IMR-90 (cell line): ENCODE measurements at regions not wholly inside any gene's neighbourhood (a gene's known extent, or its start where the extent isn't known, plus 50 kb on each side); places are given as distances from the start of the nearest gene placed in this dataset.

ENCODE experiments used
- ATAC-seq: fragments of 200-7000 bp; cut with Tn5 transposase; 2 replicates; pipeline ENCODE4 v1.9.1; 2020; ENCODE audit warnings: low read depth, mild to moderate bottlenecking, moderate library complexity
- BruUV-seq: library from RNA; stranded (reverse); fragments of 400-500 nt; replicated peaks from 2 replicates; lab custom pipeline; 2021; lab: Mats Ljungman, UMichigan
- CTCF ChIA-PET: fragments of 300-600 bp; formaldehyde crosslinking; extraction: SDS; loops from one replicate; lab custom pipeline; 2021; ENCODE audit warnings: antibody characterized with exemption; lab: Yijun Ruan, JAX
- POLR2A ChIA-PET: fragments of 300-600 bp; sonication (Branson Sonifier 250); formaldehyde crosslinking; loops from one replicate; lab custom pipeline; 2022; ENCODE audit warnings: antibody characterized with exemption; ENCODE audit not compliant: unreplicated experiment; lab: Charles Lee
- DNase-seq: peaks from one replicate; pipeline ENCODE4 v3.0.0; 2013
- H2AFZ ChIP-seq: replicated peaks from 2 replicates; pipeline ENCODE3; 2013; ENCODE audit warnings: low read length, mild to moderate bottlenecking; ENCODE audit not compliant: poor library complexity
- H2AK5ac ChIP-seq: 2 replicates; pipeline ENCODE4 v1.6.1; 2013; ENCODE audit warnings: low read depth, low read length, inconsistent platforms
- H2AK9ac ChIP-seq: replicated peaks from 2 replicates; pipeline ENCODE3; 2013; ENCODE audit warnings: mild to moderate bottlenecking, low read depth, low read length, moderate library complexity; ENCODE audit not compliant: poor library complexity
- H2BK120ac ChIP-seq: 2 replicates; pipeline ENCODE4 v1.6.1; 2013; ENCODE audit warnings: low read depth, low read length, inconsistent platforms
- H2BK15ac ChIP-seq: 3 replicates; pipeline ENCODE4 v1.6.1; 2013; ENCODE audit warnings: low read depth, low read length, inconsistent platforms
- H2BK20ac ChIP-seq: 2 replicates; pipeline ENCODE4 v1.6.1; 2013; ENCODE audit warnings: low read depth, mild to moderate bottlenecking, inconsistent platforms, low read length, moderate library complexity
- H2BK5ac ChIP-seq: 2 replicates; pipeline ENCODE4 v1.6.1; 2013; ENCODE audit warnings: mild to moderate bottlenecking, low read depth, low read length, inconsistent platforms; ENCODE audit not compliant: poor library complexity, severe bottlenecking
- H3K14ac ChIP-seq: replicated peaks from 2 replicates; pipeline ENCODE4 v1.6.1; 2013; ENCODE audit warnings: low read depth, low read length, inconsistent platforms
- H3K18ac ChIP-seq: 2 replicates; pipeline ENCODE4 v1.6.1; 2013; ENCODE audit warnings: low read depth, low read length, control low read depth
- H3K23ac ChIP-seq: 2 replicates; pipeline ENCODE4 v1.6.1; 2013; ENCODE audit warnings: low read depth, low read length, inconsistent platforms
- H3K27ac ChIP-seq: 2 replicates; pipeline ENCODE4 v1.5.1; 2013; ENCODE audit warnings: mild to moderate bottlenecking, control low read depth, low read length; ENCODE audit not compliant: insufficient read depth
- H3K27me3 ChIP-seq: 2 replicates; pipeline ENCODE4 v1.6.1; 2013; ENCODE audit warnings: low read length; ENCODE audit not compliant: control insufficient read depth, insufficient read depth
- H3K36me3 ChIP-seq: 2 replicates; pipeline ENCODE4 v1.6.1; 2013; ENCODE audit warnings: low read length, mixed read lengths; ENCODE audit not compliant: control insufficient read depth, insufficient read depth
- H3K4ac ChIP-seq: 2 replicates; pipeline ENCODE4 v1.6.1; 2013; ENCODE audit warnings: low read depth, low read length, inconsistent platforms
- H3K4me1 ChIP-seq: 2 replicates; pipeline ENCODE4 v1.6.1; 2013; ENCODE audit warnings: low read length, mixed read lengths; ENCODE audit not compliant: control insufficient read depth, insufficient read depth
- H3K4me2 ChIP-seq: 2 replicates; pipeline ENCODE4 v1.6.1; 2013; ENCODE audit warnings: low read depth, mild to moderate bottlenecking, control low read depth, low read length, moderate library complexity
- H3K4me3 ChIP-seq: 2 replicates; pipeline ENCODE4 v1.5.1; 2013; ENCODE audit warnings: low read depth, mild to moderate bottlenecking, control low read depth, low read length, moderate library complexity; ENCODE audit not compliant: insufficient read depth
- H3K56ac ChIP-seq: 2 replicates; pipeline ENCODE4 v1.6.1; 2013; ENCODE audit warnings: low read length, inconsistent platforms; ENCODE audit not compliant: insufficient read depth; ENCODE audit errors: extremely low read depth
- H3K79me1 ChIP-seq, 2 experiments: 2 replicates each; pipeline ENCODE4 v1.6.1; 2013; ENCODE audit warnings: low read length in 2 of 2, inconsistent platforms in 1 of 2, low read depth in 1 of 2
- H3K9ac ChIP-seq: 2 replicates; pipeline ENCODE4 v1.6.1; 2013; ENCODE audit warnings: low read depth, low read length, control low read depth
- H3K9me1 ChIP-seq: 2 replicates; pipeline ENCODE4 v1.6.1; 2013; ENCODE audit warnings: low read length, inconsistent platforms; ENCODE audit not compliant: insufficient read depth
- H3K9me3 ChIP-seq: 2 replicates; pipeline ENCODE4 v1.6.1; 2013; ENCODE audit warnings: low read length; ENCODE audit not compliant: control insufficient read depth, insufficient read depth
- H4K20me1 ChIP-seq: 2 replicates; pipeline ENCODE4 v1.6.1; 2013; ENCODE audit warnings: low read length, inconsistent platforms; ENCODE audit not compliant: insufficient read depth
- H4K5ac ChIP-seq: 2 replicates; pipeline ENCODE4 v1.6.1; 2013; ENCODE audit warnings: mild to moderate bottlenecking, low read depth, low read length, control low read depth
- H4K8ac ChIP-seq, 2 experiments: 2 replicates each; pipeline ENCODE4 v1.6.1; 2013; ENCODE audit warnings: low read depth in 2 of 2, low read length in 2 of 2, control low read depth in 1 of 2, inconsistent platforms in 1 of 2
- H4K91ac ChIP-seq: 2 replicates; pipeline ENCODE4 v1.6.1; 2013; ENCODE audit warnings: low read depth, low read length, inconsistent platforms; ENCODE audit not compliant: insufficient read depth
- BHLHE40 ChIP-seq: fragments of 150-350 bp; IDR thresholded peaks from 2 replicates; pipeline ENCODE4 v1.6.1; 2016; ENCODE audit warnings: mild to moderate bottlenecking, low read depth, low read length
- CEBPB ChIP-seq: IDR thresholded peaks from 2 replicates; pipeline ENCODE4 v1.6.1; 2012; ENCODE audit warnings: low read depth, low read length, improper control_type of control experiment
- CHD1 ChIP-seq: IDR thresholded peaks from 2 replicates; pipeline ENCODE4 v1.6.1; 2012; ENCODE audit warnings: low read depth, low read length, improper control_type of control experiment
- FOS ChIP-seq: fragments of 150-350 bp; IDR thresholded peaks from 2 replicates; pipeline ENCODE4 v1.6.1; 2016; ENCODE audit warnings: low read depth, low read length
- MAFK ChIP-seq: IDR thresholded peaks from 2 replicates; pipeline ENCODE4 v1.6.1; 2012; ENCODE audit warnings: low read depth, low read length, improper control_type of control experiment
- MAZ ChIP-seq: IDR thresholded peaks from 2 replicates; pipeline ENCODE4 v1.6.1; 2012; ENCODE audit warnings: low read depth, mild to moderate bottlenecking, low read length, improper control_type of control experiment, moderate library complexity, borderline replicate concordance
- MXI1 ChIP-seq: IDR thresholded peaks from 2 replicates; pipeline ENCODE4 v1.6.1; 2012; ENCODE audit warnings: low read depth, mild to moderate bottlenecking, low read length, moderate library complexity, borderline replicate concordance
- NFE2L2 ChIP-seq: fragments of 150-350 bp; IDR thresholded peaks from 2 replicates; pipeline ENCODE4 v1.6.1; 2016; ENCODE audit warnings: low read depth, mild to moderate bottlenecking, low read length
- POLR2A ChIP-seq: IDR thresholded peaks from 2 replicates; pipeline ENCODE4 v1.6.1; 2012; ENCODE audit warnings: mild to moderate bottlenecking, low read depth, low read length
- RAD21 ChIP-seq: IDR thresholded peaks from 2 replicates; pipeline ENCODE4 v1.6.1; 2012; ENCODE audit warnings: low read length, improper control_type of control experiment
- RFX5 ChIP-seq: IDR thresholded peaks from 2 replicates; pipeline ENCODE4 v1.8.0; 2012; ENCODE audit warnings: low read depth, mild to moderate bottlenecking, low read length, moderate library complexity
- SMC3 ChIP-seq: fragments of 150-350 bp; IDR thresholded peaks from 2 replicates; pipeline ENCODE4 v1.6.1; 2016; ENCODE audit warnings: low read depth, mild to moderate bottlenecking, antibody characterized with exemption, low read length, moderate library complexity
- WGBS, 2 experiments: methylation state at CpG; one replicate each; pipeline versions ENCODE4 v1.1.5 to v1.1.7; 2013; ENCODE audit warnings: missing lambda C conversion rate in 2 of 2; ENCODE audit not compliant: insufficient read length in 1 of 2; ENCODE audit errors: extremely low coverage in 2 of 2; 5-methylcytosine and 5-hydroxymethylcytosine counted together
- dilution Hi-C: fragments of 300-500 bp; cut with HindIII; formaldehyde crosslinking; loops from one replicate; pipeline ENCODE4 v1.14.3; 2018; ENCODE audit warnings: low sequenced_read_pairs; ENCODE audit not compliant: unreplicated experiment
- in situ Hi-C: fragments of 300-500 bp; cut with MboI; formaldehyde crosslinking; loops from 3 replicates; pipeline ENCODE4 v1.14.3; 2019; ENCODE audit warnings: low sequenced_read_pairs, inconsistent platforms, mixed read lengths
- intact Hi-C: fragments of 100-400 bp; cut with micrococcal nuclease; formaldehyde crosslinking; loops from 2 replicates; pipeline ENCODE4 v1.10.0; 2022
- TF ChIP-seq, protein P1 (sequence below): conservative IDR thresholded peaks from 2 replicates; pipeline ENCODE4 v1.5.1; 2012; ENCODE audit warnings: mild to moderate bottlenecking, low read depth, low read length, improper control_type of control experiment
- TF ChIP-seq, protein P2 (sequence below): fragments of 150-350 bp; IDR thresholded peaks from 2 replicates; pipeline ENCODE4 v1.6.1; 2017; ENCODE audit warnings: mild to moderate bottlenecking, antibody characterized with exemption, low read length, low read depth
- TF ChIP-seq, protein P3 (sequence below): fragments of 150-350 bp; IDR thresholded peaks from 2 replicates; pipeline ENCODE4 v1.6.1; 2016; ENCODE audit warnings: low read depth, mild to moderate bottlenecking, low read length, moderate library complexity, borderline replicate concordance

- Histone ChIP-seq H2AFZ (no peak overlapping the region), H3K4ac (no peak overlapping the region), H3K36me3 (no peaks in the 10 kb centered on the region), H4K20me1 (no peaks in the 10 kb centered on the region), H3K79me1 (no peaks in the 10 kb centered on the region), H2BK120ac (no peak overlapping the region), H3K18ac (no peak overlapping the region), H2BK5ac (no peak overlapping the region), H4K8ac (no peak overlapping the region), H2AK9ac (no peak overlapping the region), H4K5ac (no peak overlapping the region), H3K4me2 (no peak overlapping the region), H3K23ac (no peak overlapping the region), H3K9me1 (no peaks in the 10 kb centered on the region), H3K14ac (no peak overlapping the region), H4K91ac (no peak overlapping the region), H3K4me1 (no peaks in the 10 kb centered on the region), H3K4me3 (no peak overlapping the region), H3K9me3 (no peaks in the 10 kb centered on the region), H3K27ac (no peak overlapping the region), H3K9ac (no peak overlapping the region), H2AK5ac (no peak overlapping the region), H3K56ac (no peak overlapping the region), H3K27me3 (no peaks in the 10 kb centered on the region), H2BK15ac (no peak overlapping the region), H2BK20ac (no peak overlapping the region)
- in situ Hi-C loops: no loop called here
- dilution Hi-C loops: no loop called here
- BruUV-seq: no TSS peak
- intact Hi-C loops: no loop called here
- CTCF ChIA-PET: no interaction called here
- TF ChIP-seq MAZ: no peak
- TF ChIP-seq, protein P1, sequence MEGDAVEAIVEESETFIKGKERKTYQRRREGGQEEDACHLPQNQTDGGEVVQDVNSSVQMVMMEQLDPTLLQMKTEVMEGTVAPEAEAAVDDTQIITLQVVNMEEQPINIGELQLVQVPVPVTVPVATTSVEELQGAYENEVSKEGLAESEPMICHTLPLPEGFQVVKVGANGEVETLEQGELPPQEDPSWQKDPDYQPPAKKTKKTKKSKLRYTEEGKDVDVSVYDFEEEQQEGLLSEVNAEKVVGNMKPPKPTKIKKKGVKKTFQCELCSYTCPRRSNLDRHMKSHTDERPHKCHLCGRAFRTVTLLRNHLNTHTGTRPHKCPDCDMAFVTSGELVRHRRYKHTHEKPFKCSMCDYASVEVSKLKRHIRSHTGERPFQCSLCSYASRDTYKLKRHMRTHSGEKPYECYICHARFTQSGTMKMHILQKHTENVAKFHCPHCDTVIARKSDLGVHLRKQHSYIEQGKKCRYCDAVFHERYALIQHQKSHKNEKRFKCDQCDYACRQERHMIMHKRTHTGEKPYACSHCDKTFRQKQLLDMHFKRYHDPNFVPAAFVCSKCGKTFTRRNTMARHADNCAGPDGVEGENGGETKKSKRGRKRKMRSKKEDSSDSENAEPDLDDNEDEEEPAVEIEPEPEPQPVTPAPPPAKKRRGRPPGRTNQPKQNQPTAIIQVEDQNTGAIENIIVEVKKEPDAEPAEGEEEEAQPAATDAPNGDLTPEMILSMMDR: no peak
- no peak for TF ChIP-seq MAFK
- no peak for TF ChIP-seq CHD1
- TF ChIP-seq RAD21: no peak
- no peak for TF ChIP-seq POLR2A
- no peak for TF ChIP-seq FOS
- TF ChIP-seq MXI1: no peak
- TF ChIP-seq SMC3: no peak
- TF ChIP-seq BHLHE40: no peak
- TF ChIP-seq, protein P2, sequence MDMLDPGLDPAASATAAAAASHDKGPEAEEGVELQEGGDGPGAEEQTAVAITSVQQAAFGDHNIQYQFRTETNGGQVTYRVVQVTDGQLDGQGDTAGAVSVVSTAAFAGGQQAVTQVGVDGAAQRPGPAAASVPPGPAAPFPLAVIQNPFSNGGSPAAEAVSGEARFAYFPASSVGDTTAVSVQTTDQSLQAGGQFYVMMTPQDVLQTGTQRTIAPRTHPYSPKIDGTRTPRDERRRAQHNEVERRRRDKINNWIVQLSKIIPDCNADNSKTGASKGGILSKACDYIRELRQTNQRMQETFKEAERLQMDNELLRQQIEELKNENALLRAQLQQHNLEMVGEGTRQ: no peak
- TF ChIP-seq NFE2L2: no peak
- TF ChIP-seq CEBPB: no peak
- TF ChIP-seq, protein P3, sequence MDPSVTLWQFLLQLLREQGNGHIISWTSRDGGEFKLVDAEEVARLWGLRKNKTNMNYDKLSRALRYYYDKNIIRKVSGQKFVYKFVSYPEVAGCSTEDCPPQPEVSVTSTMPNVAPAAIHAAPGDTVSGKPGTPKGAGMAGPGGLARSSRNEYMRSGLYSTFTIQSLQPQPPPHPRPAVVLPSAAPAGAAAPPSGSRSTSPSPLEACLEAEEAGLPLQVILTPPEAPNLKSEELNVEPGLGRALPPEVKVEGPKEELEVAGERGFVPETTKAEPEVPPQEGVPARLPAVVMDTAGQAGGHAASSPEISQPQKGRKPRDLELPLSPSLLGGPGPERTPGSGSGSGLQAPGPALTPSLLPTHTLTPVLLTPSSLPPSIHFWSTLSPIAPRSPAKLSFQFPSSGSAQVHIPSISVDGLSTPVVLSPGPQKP: no peak
- TF ChIP-seq RFX5: no peak
- DNase-seq (no peak), ATAC-seq (no peak)
- POLR2A ChIA-PET: no interaction called here
- WGBS, 2 experiments: no CpG with 5 or more reads among the region's 1 CpG
Observed at GRCh38 chr21:16438761-16439160, 709.0 kb downstream of the USP25 start.
